ENCODE measurements at regions not wholly inside any gene's neighbourhood (a gene's known extent, or its start where the extent isn't known, plus 50 kb on each side); places are given as distances from the start of the nearest gene placed in this dataset.

DNA sequence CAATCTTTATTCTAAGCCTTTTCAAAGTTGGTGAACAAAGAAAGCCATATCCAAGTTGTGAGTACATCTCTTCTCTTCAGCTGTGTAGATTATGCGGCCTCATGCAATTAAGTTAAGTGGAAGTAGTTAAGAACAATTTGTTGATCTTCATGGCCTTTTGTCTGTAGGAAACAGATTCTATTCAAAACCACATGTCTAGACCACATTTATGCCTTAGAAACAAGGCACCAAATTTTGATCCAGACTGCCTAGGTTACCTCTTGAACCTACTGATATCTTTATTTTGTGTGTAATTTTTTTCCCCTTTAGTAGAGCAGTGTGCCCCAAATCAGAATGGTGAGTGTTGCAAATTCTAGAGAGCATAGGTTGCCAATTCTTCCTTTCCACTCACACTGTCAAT is 101.6 kb upstream of the CERS6 start:
- TF ChIP-seq, protein P1, sequence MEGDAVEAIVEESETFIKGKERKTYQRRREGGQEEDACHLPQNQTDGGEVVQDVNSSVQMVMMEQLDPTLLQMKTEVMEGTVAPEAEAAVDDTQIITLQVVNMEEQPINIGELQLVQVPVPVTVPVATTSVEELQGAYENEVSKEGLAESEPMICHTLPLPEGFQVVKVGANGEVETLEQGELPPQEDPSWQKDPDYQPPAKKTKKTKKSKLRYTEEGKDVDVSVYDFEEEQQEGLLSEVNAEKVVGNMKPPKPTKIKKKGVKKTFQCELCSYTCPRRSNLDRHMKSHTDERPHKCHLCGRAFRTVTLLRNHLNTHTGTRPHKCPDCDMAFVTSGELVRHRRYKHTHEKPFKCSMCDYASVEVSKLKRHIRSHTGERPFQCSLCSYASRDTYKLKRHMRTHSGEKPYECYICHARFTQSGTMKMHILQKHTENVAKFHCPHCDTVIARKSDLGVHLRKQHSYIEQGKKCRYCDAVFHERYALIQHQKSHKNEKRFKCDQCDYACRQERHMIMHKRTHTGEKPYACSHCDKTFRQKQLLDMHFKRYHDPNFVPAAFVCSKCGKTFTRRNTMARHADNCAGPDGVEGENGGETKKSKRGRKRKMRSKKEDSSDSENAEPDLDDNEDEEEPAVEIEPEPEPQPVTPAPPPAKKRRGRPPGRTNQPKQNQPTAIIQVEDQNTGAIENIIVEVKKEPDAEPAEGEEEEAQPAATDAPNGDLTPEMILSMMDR (IDR thresholded peaks at IDR 0.05 in 2 of 3, conservative IDR thresholded peaks at IDR 0.05 in 1 of 3; ENCODE audit: control insufficient read depth in 2 of 3, extremely low read depth in 1 of 3, insufficient read depth in 1 of 3, low read depth in 3 of 3, low read length in 3 of 3) = no peak
- no peak for TF ChIP-seq SUZ12 (IDR thresholded peaks at IDR 0.05; ENCODE audit: unreplicated experiment)
- TF ChIP-seq BHLHE40 (IDR thresholded peaks at IDR 0.05; ENCODE audit: borderline replicate concordance in 1 of 2, low read depth in 2 of 2, low read length in 1 of 2) = no peak
- TF ChIP-seq YY1 (IDR thresholded peaks at IDR 0.05; ENCODE audit: low read depth, low read length) = no peak
- TF ChIP-seq NFYB (IDR thresholded peaks at IDR 0.05; ENCODE audit: insufficient read depth, low read depth, low read length) = no peak
- TF ChIP-seq, protein P2, sequence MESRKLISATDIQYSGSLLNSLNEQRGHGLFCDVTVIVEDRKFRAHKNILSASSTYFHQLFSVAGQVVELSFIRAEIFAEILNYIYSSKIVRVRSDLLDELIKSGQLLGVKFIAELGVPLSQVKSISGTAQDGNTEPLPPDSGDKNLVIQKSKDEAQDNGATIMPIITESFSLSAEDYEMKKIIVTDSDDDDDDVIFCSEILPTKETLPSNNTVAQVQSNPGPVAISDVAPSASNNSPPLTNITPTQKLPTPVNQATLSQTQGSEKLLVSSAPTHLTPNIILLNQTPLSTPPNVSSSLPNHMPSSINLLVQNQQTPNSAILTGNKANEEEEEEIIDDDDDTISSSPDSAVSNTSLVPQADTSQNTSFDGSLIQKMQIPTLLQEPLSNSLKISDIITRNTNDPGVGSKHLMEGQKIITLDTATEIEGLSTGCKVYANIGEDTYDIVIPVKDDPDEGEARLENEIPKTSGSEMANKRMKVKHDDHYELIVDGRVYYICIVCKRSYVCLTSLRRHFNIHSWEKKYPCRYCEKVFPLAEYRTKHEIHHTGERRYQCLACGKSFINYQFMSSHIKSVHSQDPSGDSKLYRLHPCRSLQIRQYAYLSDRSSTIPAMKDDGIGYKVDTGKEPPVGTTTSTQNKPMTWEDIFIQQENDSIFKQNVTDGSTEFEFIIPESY (IDR thresholded peaks at IDR 0.05) = no peak
